ENCODE measurements at regions not wholly inside any gene's neighbourhood (a gene's known extent, or its start where the extent isn't known, plus 50 kb on each side); places are given as distances from the start of the nearest gene placed in this dataset.
A peak's percentile ranks its signal among the peaks of the same experiment; 100 is the strongest.

- no peak for DNase-seq (ENCODE audit: low read depth)
These were observed 581.4 kb downstream of the CDH11 start for GRCh38 chr16:64540434-64540833.

DNA sequence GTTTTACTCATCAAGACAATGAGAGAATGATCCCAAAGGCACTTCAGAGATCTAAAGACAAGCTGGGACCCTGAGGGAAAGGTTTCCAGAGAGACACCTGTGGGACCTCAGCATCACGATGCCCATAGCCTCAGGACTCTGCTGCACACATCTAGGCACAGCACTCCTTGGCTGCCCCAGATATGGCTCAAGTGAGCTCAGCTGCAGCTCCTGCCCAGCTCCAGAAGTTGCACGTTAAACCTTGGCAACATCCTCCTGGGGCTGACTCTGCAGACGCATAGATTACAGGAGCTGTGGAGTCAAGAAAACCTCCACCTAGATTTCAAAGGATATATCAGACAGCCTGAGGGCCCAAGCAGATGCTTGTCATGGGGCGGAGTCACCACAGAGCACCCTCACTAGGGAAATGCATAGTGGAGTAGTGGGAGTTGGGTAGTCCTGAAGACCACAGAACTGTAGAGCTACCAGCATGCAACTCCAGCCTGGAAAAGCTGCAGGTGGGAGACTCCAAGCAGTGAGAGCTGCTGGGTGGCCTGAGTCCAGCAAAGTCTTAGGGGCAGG, 582.0 kb downstream of the CDH11 start:
- no peak for DNase-seq (ENCODE audit: low read depth)

GRCh38 chr16:64534180-64534780, 587.6 kb downstream of the CDH11 start:
- peak; percentile 2 for DNase-seq (ENCODE audit: low read depth)

DNA sequence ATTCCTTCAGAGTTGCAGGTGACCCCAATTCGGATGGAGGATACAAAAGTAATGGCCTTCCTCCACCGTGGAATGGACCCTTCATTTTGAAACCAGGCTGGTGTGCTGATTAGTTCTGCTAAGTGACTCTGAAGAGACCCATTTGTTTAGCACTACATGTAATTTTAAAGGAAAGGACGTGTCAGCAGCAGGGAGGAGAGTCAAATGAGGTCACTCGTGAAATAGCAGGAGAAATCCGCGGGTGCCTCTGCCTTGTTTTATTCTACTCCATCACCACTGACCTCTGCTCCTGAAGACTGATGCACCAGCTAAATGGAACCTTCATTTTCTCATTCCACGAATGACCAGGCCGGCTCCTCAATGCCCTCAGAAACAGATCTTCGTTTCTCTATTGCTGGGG, 589.2 kb downstream of the CDH11 start:
- DNase-seq (ENCODE audit: low read depth) = no peak

DNA sequence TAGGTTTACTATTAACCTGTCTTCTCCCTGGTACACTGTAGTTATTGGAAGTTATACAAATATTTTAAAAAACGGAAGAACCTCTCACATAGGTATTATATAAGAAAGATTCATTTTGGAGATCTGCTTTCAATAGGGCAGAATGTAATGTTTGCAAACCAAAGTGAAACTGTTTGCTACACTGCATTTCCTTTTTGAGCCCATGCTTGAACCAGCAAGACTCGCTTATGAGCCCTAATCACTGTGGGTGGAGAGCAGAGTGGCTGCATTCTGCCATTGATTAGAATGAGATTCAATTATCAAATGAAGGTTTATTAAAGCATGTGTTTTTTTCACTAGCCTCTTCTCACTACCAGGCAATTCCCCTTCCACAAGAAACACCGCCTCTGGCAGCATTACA, 589.7 kb downstream of the CDH11 start:
- DNase-seq (ENCODE audit: low read depth) = no peak

DNA sequence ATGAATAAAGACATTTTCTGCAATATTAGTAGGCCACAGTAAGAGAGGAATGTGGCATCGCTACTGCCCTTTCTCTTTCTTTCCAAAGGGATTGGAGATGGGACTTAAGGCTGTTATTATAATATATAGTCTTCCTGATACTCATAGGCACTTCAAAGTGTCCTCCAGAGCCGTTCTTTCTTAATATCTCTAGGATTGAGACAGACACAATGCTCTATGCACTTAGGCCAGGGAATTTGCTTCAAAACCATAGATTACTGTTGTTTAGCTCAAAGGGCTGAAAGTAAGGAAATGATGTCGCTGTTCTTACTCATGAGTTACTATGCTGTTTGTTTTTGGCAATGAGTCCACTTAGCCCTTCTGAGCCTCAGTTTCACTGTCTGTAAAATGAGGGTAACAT, 590.5 kb downstream of the CDH11 start:
- peak; percentile 2 for DNase-seq (ENCODE audit: low read depth)

DNA sequence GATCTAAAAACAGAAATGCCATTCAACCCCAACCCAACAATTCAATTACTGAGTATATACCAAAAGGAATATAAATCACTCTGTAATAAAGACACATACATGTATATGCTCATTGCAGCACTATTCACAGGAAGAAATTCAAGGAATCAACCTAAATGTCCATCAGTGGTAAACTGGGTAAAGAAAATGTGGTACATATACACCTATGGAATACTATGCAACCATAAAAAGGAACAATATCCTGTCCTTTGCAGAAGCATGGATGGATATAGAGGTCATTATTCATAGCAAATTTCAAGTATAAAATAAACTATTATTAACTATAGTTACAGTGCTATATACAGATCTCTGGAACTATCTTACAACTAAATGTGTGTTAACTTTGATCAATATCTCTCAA, 599.3 kb downstream of the CDH11 start:
- no peak for DNase-seq (ENCODE audit: low read depth)

- DNase-seq (ENCODE audit: low read depth) = no peak
These were observed 608.0 kb downstream of the CDH11 start for GRCh38 chr16:64513871-64514270.

GRCh38 chr16:64507240-64508024, 614.4 kb downstream of the CDH11 start:
- no peak for DNase-seq (ENCODE audit: low read depth)

DNA sequence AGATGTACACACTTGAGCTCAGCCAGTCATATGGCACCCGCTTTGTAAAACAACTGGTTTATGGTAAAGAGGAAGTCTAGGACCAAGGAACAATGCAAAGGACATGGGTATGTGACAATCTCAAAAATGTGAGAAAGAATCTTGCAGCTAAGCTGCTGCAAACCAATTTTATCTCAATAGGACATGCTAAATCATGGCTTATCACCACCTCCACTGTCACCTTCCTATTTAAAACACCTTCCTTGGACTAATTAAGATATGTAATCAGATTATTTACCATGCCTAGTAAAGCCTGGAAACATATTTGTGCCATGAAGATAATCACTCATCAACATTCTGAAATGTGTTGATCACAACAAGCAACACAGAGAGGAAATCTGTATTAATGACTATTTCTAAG, 622.7 kb downstream of the CDH11 start:
- DNase-seq (ENCODE audit: low read depth) = no peak

DNA sequence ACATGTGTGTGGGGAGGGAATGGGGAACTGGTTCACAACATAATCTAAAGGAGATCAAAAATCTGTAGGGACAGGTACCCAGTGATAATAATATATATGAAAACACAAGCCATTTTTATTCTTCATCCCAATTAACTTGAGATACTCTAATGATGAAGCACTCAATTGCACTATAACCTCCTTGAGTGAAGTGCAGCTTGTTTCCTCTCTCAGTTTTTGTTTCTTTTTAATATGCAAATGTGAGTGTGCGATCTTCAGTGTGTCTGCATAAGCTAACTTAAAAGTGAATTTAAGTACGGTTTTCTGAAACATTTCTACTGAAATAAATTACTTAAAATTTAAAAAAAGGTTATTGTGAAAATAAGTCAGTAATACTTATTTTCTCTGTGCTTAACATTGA, 623.5 kb downstream of the CDH11 start:
- DNase-seq (ENCODE audit: low read depth) = no peak

GRCh38 chr16:64493709-64494108, 628.2 kb downstream of the CDH11 start:
- DNase-seq (ENCODE audit: low read depth) = no peak

- DNase-seq (ENCODE audit: low read depth) = peak; percentile 31
These were observed 632.4 kb downstream of the CDH11 start for GRCh38 chr16:64489449-64489848.

DNA sequence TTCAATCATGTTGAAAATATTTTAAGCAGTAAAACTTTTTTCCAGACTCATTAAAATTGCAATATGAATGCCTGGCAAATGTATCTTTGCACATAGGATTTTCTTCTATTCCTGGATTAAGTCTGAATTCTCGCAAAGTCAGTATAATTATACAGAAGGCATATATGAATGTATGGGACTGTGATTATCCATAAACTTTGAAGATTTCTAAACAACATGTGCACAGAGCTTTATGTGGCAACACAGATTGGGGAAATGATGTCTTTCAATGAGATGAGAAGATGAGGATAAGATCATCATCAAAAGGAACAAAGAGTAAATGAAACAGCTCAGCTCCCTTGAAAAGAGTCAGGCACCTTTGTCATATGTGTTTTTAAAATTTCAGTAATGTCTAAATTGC, 635.3 kb downstream of the CDH11 start:
- no peak for DNase-seq (ENCODE audit: low read depth)

DNA sequence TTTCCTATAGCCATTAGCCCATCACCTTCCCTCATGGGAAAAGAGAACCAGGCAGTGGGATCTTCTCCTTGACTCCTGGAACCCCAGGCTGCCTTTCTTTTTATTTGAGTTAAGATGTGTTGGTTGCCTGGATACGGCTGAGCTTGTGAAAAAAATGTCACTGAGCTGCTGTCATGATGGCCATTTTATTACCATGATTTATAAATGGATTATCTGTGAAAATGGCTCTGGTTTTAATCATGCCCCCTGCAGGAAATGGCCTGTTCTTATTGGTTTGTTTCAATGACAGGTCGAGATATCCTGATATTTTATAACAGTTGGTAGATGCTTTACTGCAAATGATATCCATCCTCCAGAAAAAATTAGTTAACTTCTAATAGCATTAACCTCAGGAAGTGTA, 640.4 kb downstream of the CDH11 start:
- DNase-seq (ENCODE audit: low read depth) = no peak

GRCh38 chr16:64478252-64478906, 643.5 kb downstream of the CDH11 start:
- DNase-seq (ENCODE audit: low read depth) = peak; percentile 40

DNA sequence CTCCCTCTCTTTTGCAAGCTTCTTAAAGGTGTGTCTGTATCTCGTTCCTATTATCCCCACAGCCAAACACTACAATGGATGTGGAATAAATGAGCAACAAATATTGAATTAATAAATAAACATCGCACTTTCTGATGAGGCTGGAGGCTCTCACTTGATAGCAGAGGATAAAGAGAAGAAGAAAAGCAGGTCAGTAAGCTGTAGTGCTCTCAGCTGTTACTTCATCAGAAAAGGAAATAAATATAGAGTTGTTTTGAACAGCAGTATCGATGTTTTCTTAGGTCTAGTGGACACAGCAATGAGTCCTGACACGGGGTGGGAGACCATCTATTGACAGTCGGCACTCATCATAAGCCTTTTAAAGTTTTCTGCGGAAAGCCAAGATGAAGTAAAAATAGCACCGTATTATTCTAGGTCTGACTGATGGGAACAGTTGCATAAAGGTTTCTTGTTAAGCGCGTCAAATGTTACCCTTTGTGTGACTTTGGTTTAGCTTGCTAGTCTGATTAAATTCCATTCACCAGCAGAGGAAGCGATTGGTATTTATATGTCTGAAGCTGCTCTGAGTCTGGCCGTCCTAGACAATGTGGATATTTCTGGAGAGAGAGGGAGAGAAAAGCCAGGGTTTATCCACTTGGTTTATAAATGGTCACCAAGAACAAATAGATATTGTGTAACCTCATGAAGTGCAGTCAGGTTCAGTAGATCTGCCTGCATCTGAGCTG, 646.1 kb downstream of the CDH11 start:
- DNase-seq (ENCODE audit: low read depth) = peak; percentile 47

- DNase-seq (ENCODE audit: low read depth) = peak; percentile 49
These were observed 650.9 kb downstream of the CDH11 start for GRCh38 chr16:64470916-64471315.

- no peak for DNase-seq (ENCODE audit: low read depth)
These were observed 651.8 kb downstream of the CDH11 start for GRCh38 chr16:64469906-64470702.

DNA sequence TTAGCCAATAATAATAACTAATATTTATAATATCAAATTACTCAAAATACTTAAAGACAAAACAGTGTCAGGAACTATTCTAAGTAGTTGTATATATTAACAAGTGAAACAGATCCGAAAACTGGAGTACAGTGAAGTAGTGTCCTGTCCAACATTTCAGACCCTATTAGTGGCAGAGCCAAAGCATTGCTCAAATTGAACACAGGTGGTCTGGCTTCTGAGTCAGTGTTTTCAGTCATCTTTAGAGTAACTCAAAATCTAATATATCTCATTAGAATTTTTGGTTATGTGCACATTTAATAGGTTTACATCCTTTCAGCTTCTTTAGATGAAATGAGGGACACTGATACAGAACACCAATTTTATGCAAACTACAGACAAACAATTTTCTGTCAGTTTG, 652.5 kb downstream of the CDH11 start:
- no peak for DNase-seq (ENCODE audit: low read depth)

GRCh38 chr16:64468515-64469090, 653.3 kb downstream of the CDH11 start:
- DNase-seq (ENCODE audit: low read depth) = no peak

All from amniotic epithelial cell (primary cell).